ENCODE measurements at regions not wholly inside any gene's neighbourhood (a gene's known extent, or its start where the extent isn't known, plus 50 kb on each side); places are given as distances from the start of the nearest gene placed in this dataset.

DNA sequence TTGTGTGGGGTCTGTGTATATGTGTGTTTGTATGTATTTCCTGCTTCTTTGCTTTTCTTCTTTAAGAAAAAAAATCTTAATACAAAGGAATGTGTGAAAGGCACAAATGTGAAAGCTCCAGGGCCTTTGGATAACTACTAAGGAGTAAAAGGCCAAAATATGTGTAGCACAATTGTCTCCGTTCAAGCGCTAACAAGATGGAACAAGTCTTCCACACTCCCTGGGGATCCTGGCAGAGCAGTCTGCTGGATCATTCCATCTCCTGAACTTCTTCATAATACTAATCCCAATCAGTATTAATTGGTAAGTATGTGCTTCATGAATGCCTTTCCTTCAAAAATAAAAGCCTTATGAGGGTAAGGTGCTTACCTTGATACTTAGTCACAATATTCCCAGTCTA, 462.5 kb upstream of the TBX3 start:
- Mint-ChIP-seq H3K9me3 (ENCODE audit: low read depth) (no peaks in the 10 kb centered on the region), H3K27me3 (no peaks in the 10 kb centered on the region), H3K4me1 (no peaks in the 10 kb centered on the region), H3K4me3 (no peak overlapping the region), H3K27ac (no peak overlapping the region), H3K36me3 (no peaks in the 10 kb centered on the region)
- CTCF ChIA-PET = interaction anchor here (1.0 kb wide), 1 partner anchor 9 kb away, joined by 3 read pairs; no protein-coding TSS in a partner anchor
- DNase-seq = no peak
- ATAC-seq = no peak

- no peaks in the 10 kb centered on the region for H3K4me1 Mint-ChIP-seq
- no peak for ATAC-seq
- no peaks in the 10 kb centered on the region for H3K27me3 Mint-ChIP-seq
- H3K27ac Mint-ChIP-seq = no peak overlapping the region
- H3K9me3 Mint-ChIP-seq (ENCODE audit: low read depth) = peaks cover 3% of the 10 kb centered on the region
- no peaks in the 10 kb centered on the region for H3K36me3 Mint-ChIP-seq
- H3K4me3 Mint-ChIP-seq = no peak overlapping the region
- no peak for DNase-seq
- CTCF ChIA-PET = no interaction called here
Measured at GRCh38 chr12:115144425-115144824, 460.4 kb upstream of the TBX3 start.

- H3K9me3 Mint-ChIP-seq (ENCODE audit: low read depth) = peaks cover 6% of the 10 kb centered on the region
- no peak for ATAC-seq
- CTCF ChIA-PET = no interaction called here
- no peaks in the 10 kb centered on the region for H3K27me3 Mint-ChIP-seq
- no peaks in the 10 kb centered on the region for H3K36me3 Mint-ChIP-seq
- no peak overlapping the region for H3K27ac Mint-ChIP-seq
- no peaks in the 10 kb centered on the region for H3K4me1 Mint-ChIP-seq
- H3K4me3 Mint-ChIP-seq = no peak overlapping the region
- no peak for DNase-seq
Measured at GRCh38 chr12:115140981-115141655, 457.1 kb upstream of the TBX3 start.

- Mint-ChIP-seq H3K36me3 (no peaks in the 10 kb centered on the region), H3K27me3 (no peaks in the 10 kb centered on the region), H3K4me1 (no peaks in the 10 kb centered on the region), H3K4me3 (no peak overlapping the region), H3K27ac (no peak overlapping the region), H3K9me3 (ENCODE audit: low read depth) (peaks cover 8% of the 10 kb centered on the region)
- no peak for DNase-seq
- no peak for ATAC-seq
- CTCF ChIA-PET = interaction anchor here (1.4 kb wide), 1 partner anchor 9 kb away, joined by 3 read pairs; no protein-coding TSS in a partner anchor
Measured at GRCh38 chr12:115137812-115138521, 454.0 kb upstream of the TBX3 start.

DNA sequence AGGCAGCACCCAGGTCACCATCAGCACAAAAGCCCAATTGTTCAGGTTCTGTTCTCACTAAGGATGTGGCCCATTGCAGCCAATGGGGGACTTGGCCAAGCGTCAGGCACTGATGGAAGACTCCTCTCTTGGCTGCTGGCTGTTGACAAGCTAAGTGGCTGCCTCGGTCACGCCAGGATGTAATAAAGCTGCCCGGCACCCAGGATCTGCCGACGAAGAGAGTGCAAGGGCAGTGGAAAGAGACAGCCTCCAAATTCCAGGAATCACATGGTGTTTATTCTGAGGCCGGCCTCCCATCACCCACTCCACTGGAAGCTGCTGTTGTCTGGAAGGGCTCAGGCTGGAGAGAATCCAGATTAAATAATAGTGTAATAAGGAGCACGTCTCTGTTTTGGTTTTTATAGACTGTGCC, 451.8 kb upstream of the TBX3 start:
- H3K27me3 Mint-ChIP-seq = no peaks in the 10 kb centered on the region
- H3K27ac Mint-ChIP-seq = no peak overlapping the region
- CTCF ChIA-PET = no interaction called here
- no peak for DNase-seq
- no peak overlapping the region for H3K4me3 Mint-ChIP-seq
- peaks cover 11% of the 10 kb centered on the region for H3K9me3 Mint-ChIP-seq (ENCODE audit: low read depth)
- H3K4me1 Mint-ChIP-seq = no peaks in the 10 kb centered on the region
- no peak for ATAC-seq
- no peaks in the 10 kb centered on the region for H3K36me3 Mint-ChIP-seq

DNA sequence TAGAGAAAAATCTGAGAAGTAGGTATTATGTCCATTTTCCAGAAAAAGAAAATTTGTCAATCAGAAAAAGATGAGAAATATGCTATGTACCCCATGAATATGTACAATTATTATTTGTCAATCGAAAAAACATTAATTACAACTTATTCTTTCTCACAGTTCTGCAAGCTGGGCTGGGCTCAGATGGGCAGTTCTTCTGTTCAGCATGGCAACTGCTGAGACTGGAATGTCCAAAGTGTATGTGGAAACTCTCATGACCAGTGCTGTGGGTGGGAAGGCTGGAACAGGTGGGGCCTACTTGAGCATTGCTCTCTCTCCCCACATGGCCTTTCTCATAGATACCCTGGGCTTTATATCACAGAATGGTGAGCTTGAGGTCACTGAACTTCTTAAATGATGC, 450.3 kb upstream of the TBX3 start:
- DNase-seq = no peak

GRCh38 chr12:115132905-115133304, 448.9 kb upstream of the TBX3 start:
- Mint-ChIP-seq H3K27me3 (no peaks in the 10 kb centered on the region), H3K27ac (no peak overlapping the region), H3K9me3 (ENCODE audit: low read depth) (peaks cover 9% of the 10 kb centered on the region), H3K4me1 (no peaks in the 10 kb centered on the region), H3K4me3 (no peak overlapping the region), H3K36me3 (no peaks in the 10 kb centered on the region)
- CTCF ChIA-PET = no interaction called here
- DNase-seq = no peak
- ATAC-seq = no peak

More for the DNA sequence above, 450.3 kb upstream of the TBX3 start:
- Mint-ChIP-seq H3K4me1 (no peaks in the 10 kb centered on the region), H3K4me3 (no peak overlapping the region), H3K27ac (no peak overlapping the region), H3K27me3 (no peaks in the 10 kb centered on the region), H3K9me3 (ENCODE audit: low read depth) (peaks cover 9% of the 10 kb centered on the region), H3K36me3 (no peaks in the 10 kb centered on the region)
- no peak for ATAC-seq
- CTCF ChIA-PET = no interaction called here

- no peaks in the 10 kb centered on the region for H3K4me1 Mint-ChIP-seq
- H3K4me3 Mint-ChIP-seq = no peak overlapping the region
- ATAC-seq (no peak), DNase-seq (no peak)
- H3K27me3 Mint-ChIP-seq = no peaks in the 10 kb centered on the region
- H3K9me3 Mint-ChIP-seq (ENCODE audit: low read depth) = peaks cover 7% of the 10 kb centered on the region
- H3K27ac Mint-ChIP-seq = no peak overlapping the region
- CTCF ChIA-PET = no interaction called here
- no peaks in the 10 kb centered on the region for H3K36me3 Mint-ChIP-seq
Measured at GRCh38 chr12:115132145-115132544, 448.2 kb upstream of the TBX3 start.

GRCh38 chr12:115129727-115130126, 445.8 kb upstream of the TBX3 start:
- H3K27me3 Mint-ChIP-seq = no peaks in the 10 kb centered on the region
- DNase-seq (no peak), ATAC-seq (no peak)
- peaks cover 7% of the 10 kb centered on the region for H3K9me3 Mint-ChIP-seq (ENCODE audit: low read depth)
- no peaks in the 10 kb centered on the region for H3K4me1 Mint-ChIP-seq
- H3K27ac Mint-ChIP-seq = no peak overlapping the region
- CTCF ChIA-PET = no interaction called here
- H3K4me3 Mint-ChIP-seq = no peak overlapping the region
- no peaks in the 10 kb centered on the region for H3K36me3 Mint-ChIP-seq

DNA sequence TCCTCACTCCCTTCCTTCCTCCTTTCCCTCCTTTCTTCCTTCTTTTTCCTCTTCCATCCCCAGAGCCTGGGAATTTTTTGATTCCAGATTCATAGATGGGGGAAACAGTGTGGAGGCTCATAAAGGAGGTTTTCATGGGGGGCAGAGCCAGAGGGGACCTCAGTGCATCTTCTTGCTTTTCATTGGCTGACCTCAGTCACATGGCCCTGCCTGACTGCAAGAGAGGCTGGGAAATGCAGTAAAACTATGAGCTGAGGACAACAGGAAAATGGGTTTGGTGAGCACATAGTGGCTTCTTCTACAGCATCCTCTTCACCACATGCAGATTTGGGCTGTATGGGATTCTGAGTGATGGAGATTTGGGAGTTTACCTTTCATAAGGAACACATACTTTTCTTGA, 437.1 kb upstream of the TBX3 start:
- H3K27ac Mint-ChIP-seq = no peak overlapping the region
- H3K9me3 Mint-ChIP-seq (ENCODE audit: low read depth) = peaks cover 22% of the 10 kb centered on the region
- H3K4me1 Mint-ChIP-seq = no peaks in the 10 kb centered on the region
- ATAC-seq (no peak), DNase-seq (no peak)
- CTCF ChIA-PET = no interaction called here
- H3K27me3 Mint-ChIP-seq = no peaks in the 10 kb centered on the region
- H3K4me3 Mint-ChIP-seq = no peak overlapping the region
- no peaks in the 10 kb centered on the region for H3K36me3 Mint-ChIP-seq

GRCh38 chr12:115118177-115118724, 434.3 kb upstream of the TBX3 start:
- Mint-ChIP-seq H3K27ac (no peak overlapping the region), H3K27me3 (no peaks in the 10 kb centered on the region), H3K4me1 (no peaks in the 10 kb centered on the region), H3K4me3 (no peak overlapping the region), H3K36me3 (no peaks in the 10 kb centered on the region), H3K9me3 (ENCODE audit: low read depth) (peaks cover 22% of the 10 kb centered on the region)
- DNase-seq (no peak), ATAC-seq (no peak)
- CTCF ChIA-PET = no interaction called here

DNA sequence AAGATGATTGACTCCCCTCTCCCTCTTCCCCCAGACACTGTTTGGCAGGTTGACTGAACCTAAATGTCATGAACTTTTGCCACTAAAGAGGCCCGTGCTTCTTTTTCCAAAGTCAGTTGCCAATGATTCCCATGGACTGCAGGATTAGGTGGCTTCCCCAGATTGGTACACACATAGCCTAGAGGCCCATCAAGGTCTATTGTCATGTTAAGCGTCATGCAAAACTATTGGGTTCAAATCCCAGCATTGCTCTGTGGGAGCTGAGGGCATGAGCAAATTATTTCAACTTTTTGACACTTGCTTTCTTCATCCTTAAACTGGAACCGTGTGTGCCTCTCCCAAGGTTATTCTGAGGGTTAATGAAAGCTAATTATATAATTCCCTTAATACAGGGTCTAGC, 430.2 kb upstream of the TBX3 start:
- H3K4me1 Mint-ChIP-seq = no peaks in the 10 kb centered on the region

DNA sequence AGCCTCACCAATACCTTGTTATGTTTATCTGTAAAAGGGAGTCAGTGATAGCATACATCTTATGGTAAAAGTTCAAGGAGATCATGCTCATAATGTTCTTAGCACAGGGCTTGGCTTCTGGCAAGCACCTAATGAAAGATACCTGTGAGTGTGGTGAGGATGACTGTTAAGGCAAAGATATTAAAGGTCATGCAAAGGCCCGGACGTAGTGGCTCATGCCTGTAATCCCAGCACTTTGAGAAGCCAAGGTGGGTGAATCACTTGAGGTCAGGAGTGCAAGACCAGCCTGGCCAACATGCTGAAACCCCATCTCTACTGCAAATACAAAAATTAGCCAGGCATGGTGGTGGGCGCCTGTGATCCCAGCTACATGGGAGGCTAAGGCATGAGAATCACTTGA, 425.9 kb upstream of the TBX3 start:
- Mint-ChIP-seq H3K4me3 (no peak overlapping the region), H3K9me3 (ENCODE audit: low read depth) (peaks cover 2% of the 10 kb centered on the region), H3K27ac (no peak overlapping the region), H3K36me3 (no peaks in the 10 kb centered on the region), H3K4me1 (no peaks in the 10 kb centered on the region), H3K27me3 (no peaks in the 10 kb centered on the region)
- CTCF ChIA-PET = no interaction called here
- no peak for ATAC-seq
- no peak for DNase-seq

More for the DNA sequence above, 430.2 kb upstream of the TBX3 start:
- H3K27me3 Mint-ChIP-seq = no peaks in the 10 kb centered on the region
- H3K9me3 Mint-ChIP-seq (ENCODE audit: low read depth) = peaks cover 13% of the 10 kb centered on the region
- H3K36me3 Mint-ChIP-seq = no peaks in the 10 kb centered on the region
- ATAC-seq (no peak), DNase-seq (no peak)
- no peak overlapping the region for H3K27ac Mint-ChIP-seq
- no peak overlapping the region for H3K4me3 Mint-ChIP-seq
- CTCF ChIA-PET = no interaction called here

Measured in activated CD8-positive, alpha-beta memory T cell treated with anti-CD3 and anti-CD28 coated beads, Interleukin-2, amount 10 ng/mL, durations not matched to agents 7 days and 5 days (primary cell).